ENCODE measurements at regions not wholly inside any gene's neighbourhood (a gene's known extent, or its start where the extent isn't known, plus 50 kb on each side); places are given as distances from the start of the nearest gene placed in this dataset.

GRCh38 chr10:23742807-23743206 lies 303.9 kb downstream of the OTUD1 start (continued):
- TF ChIP-seq CTCF (IDR thresholded peaks at IDR 0.05 in 2 of 3, conservative IDR thresholded peaks at IDR 0.05 in 1 of 3; ENCODE audit: borderline replicate concordance in 1 of 3, insufficient read depth in 1 of 3, low read depth in 2 of 3, low read length in 2 of 3), result no peak
- no peak for TF ChIP-seq EZH2 (IDR thresholded peaks at IDR 0.05)
- TF ChIP-seq JUND (IDR thresholded peaks at IDR 0.05), result no peak
- no peak for TF ChIP-seq YY1 (IDR thresholded peaks at IDR 0.05; ENCODE audit: extremely low read depth, insufficient replicate concordance, low read depth, low read length)
- TF ChIP-seq SIN3A (IDR thresholded peaks at IDR 0.05; ENCODE audit: low read depth), result no peak
- no peak for TF ChIP-seq ZNF274 (IDR thresholded peaks at IDR 0.05; ENCODE audit: low read depth, low read length)
- no peak for TF ChIP-seq POLR2A (IDR thresholded peaks at IDR 0.05; ENCODE audit: borderline replicate concordance, extremely low read depth, insufficient read depth, insufficient read length)
- TF ChIP-seq CEBPB (IDR thresholded peaks at IDR 0.05; ENCODE audit: low read depth), result no peak
- TF ChIP-seq ZFX (IDR thresholded peaks at IDR 0.05), result no peak

GRCh38 chr10:23754179-23754578 lies 315.3 kb downstream of the OTUD1 start:
- Histone ChIP-seq H3K79me2 (ENCODE audit: insufficient read depth, low read length) (no peaks in the 10 kb centered on the region), H3K4me1 (ENCODE audit: control insufficient read depth in 1 of 2, insufficient read depth in 2 of 2, low read length in 2 of 2) (no peaks in the 10 kb centered on the region), H3K9ac (ENCODE audit: low read length) (no peak overlapping the region), H3K9me3 (ENCODE audit: control insufficient read depth in 1 of 2, insufficient read depth in 1 of 2, low read depth in 1 of 2, low read length in 2 of 2) (no peaks in the 10 kb centered on the region), H3K27ac (ENCODE audit: low read depth, low read length) (no peak overlapping the region), H3K4me2 (ENCODE audit: low read length) (no peak overlapping the region), H4K20me1 (ENCODE audit: insufficient read depth) (no peaks in the 10 kb centered on the region), H3K4me3 (replicated peaks in 1 of 2; ENCODE audit: low read depth in 1 of 2, low read length in 2 of 2) (no peak overlapping the region), H3K36me3 (ENCODE audit: control insufficient read depth in 1 of 2, insufficient read depth in 2 of 2, low read length in 2 of 2) (no peaks in the 10 kb centered on the region), H3K9me2 (ENCODE audit: insufficient read depth) (no peaks in the 10 kb centered on the region), H3K27me3 (ENCODE audit: insufficient read depth, low read length) (no peaks in the 10 kb centered on the region), H2AFZ (ENCODE audit: low read depth, low read length, poor library complexity, severe bottlenecking) (no peak overlapping the region)
- no peak for TF ChIP-seq EZH2 (IDR thresholded peaks at IDR 0.05)
- no peak for TF ChIP-seq EZH2phosphoT487 (IDR thresholded peaks at IDR 0.05; ENCODE audit: borderline replicate concordance)
- no peak for TF ChIP-seq ZBTB33 (IDR thresholded peaks at IDR 0.05; ENCODE audit: extremely low read depth, insufficient replicate concordance, low read length)
- TF ChIP-seq POLR2AphosphoS5 (IDR thresholded peaks at IDR 0.05; ENCODE audit: low read depth, low read length), result no peak
- no peak for TF ChIP-seq SIN3A (IDR thresholded peaks at IDR 0.05; ENCODE audit: low read depth)
- ChIA-PET CTCF (no interaction called here), POLR2A (no interaction called here), RAD21 (ENCODE audit: low non-redundant PET in 1 of 2, low total read pairs in 2 of 2, uncharacterized antibody in 2 of 2, unreplicated experiment in 2 of 2) (no interaction called here)
- no TSS peak for BruUV-seq (replicated peaks)
- intact Hi-C loops (cut with micrococcal nuclease), result no loop called here
- DNase-seq (ENCODE audit: low read depth, low spot score) (no peak), ATAC-seq (no peak)
